IPS DF 4.7 (cell line): ENCODE measurements at regions not wholly inside any gene's neighbourhood (a gene's known extent, or its start where the extent isn't known, plus 50 kb on each side); places are given as distances from the start of the nearest gene placed in this dataset.
"Not testable (repeated sequence)": the region's sequence is repeated elsewhere in the genome, so short reads cannot be mapped to it uniquely, and the experiment has no call there.

Experiments
- DNase-seq: peaks from one replicate; pipeline ENCODE4 v3.0.0-alpha.2; 2013; ENCODE audit warnings: low spot score; ENCODE audit errors: extremely low read depth

DNA sequence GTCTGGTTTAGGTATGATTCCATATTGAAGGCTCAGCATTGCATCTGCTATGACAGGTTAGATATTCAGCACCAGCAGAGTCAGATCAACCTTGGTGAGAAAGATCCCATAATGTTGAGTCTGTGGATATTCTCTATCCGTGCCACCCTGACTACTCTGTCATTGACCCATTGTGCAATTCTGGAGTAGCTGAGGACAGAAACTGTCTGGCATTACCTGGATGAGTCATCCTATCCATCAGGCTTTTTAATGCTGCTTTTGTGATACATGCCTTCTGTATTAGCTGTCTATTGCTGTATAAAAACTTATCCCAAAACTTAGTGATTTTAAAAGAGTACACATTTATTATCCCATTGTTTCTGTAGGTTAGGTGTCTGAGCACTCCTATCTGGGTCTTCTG is 189.1 kb upstream of the FAT3 start:
- DNase-seq, result no peak

GRCh38 chr11:92027136-92027535 is 197.5 kb upstream of the FAT3 start:
- DNase-seq, result not testable (repeated sequence)

GRCh38 chr11:92026664-92027063 is 198.0 kb upstream of the FAT3 start:
- no peak for DNase-seq

DNA sequence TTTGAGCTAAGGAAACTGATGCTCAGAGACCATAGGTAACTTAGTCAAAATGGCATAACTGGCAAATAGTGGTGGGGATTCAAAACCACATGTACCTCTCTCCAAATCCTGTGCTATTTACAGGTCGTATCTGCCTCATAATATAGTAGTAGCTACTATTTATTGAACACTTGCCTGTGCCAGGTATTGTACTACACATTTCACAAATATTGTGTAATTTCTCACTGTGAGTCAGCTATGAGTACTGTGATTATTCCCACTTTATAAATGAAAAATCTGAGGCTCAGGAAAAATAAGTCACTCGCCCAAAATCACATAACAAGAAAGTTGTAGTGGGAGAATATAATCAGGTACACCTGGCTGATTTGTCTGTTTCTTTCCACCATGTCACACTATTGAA is 199.8 kb upstream of the FAT3 start:
- DNase-seq, result no peak

DNA sequence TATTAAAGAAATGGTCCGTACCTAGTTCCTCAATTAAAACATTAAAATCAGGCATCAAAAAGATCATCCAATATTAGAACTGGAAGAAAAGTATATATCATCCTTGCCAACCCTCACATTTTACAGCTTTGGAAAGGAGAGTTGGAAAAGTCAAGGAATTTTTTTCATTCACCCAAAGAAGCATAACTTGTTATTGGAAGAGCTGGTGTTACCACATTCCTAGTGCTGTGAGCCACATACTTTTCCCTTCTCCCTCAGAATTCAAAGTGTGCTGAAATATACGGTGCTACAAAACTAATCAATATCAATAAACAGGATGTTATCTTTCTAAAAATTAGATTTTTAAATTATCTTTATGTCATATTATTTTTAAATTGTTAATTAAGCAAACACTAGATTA is 202.1 kb upstream of the FAT3 start:
- no peak for DNase-seq

GRCh38 chr11:92018332-92018731 is 206.3 kb upstream of the FAT3 start:
- DNase-seq, result no peak

DNA sequence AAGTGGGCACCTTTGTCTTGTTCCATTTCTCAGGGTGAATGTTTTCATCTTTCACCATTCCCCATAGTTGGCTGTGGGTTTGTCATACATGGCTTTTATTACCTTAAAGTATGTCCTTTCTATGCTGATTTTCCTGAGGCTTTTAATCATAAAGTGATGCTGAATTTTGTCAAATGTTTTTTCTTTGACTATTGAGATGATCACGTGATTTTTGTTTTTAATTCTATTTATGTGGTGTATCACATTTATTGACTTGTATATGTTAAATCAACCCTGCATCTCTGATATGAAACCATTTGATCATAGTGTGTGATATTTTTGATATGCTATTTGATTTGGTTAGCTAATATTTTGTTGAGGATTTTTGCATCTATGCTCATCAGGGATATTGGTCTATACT is 216.4 kb upstream of the FAT3 start:
- no peak for DNase-seq

GRCh38 chr11:92002568-92002967 is 222.1 kb upstream of the FAT3 start:
- DNase-seq, result no peak

DNA sequence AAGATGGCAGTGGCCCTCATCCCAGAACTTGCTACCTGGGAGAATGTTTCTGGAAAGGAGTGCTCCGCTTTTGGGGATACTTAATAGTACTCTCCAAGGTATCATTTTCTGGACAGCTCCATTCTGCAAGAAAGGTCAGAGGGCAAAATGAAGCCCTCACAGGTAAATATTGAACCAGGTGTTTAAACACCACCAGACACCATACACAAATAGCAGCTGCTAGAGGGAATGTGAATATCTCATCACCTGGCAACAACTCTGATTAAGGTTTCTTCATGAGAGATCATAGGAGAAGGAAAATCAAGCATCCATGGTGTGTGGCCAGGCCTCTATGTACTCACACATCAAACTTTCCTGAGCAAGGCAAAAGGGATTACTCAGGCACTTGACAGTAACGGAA is 226.1 kb upstream of the FAT3 start:
- DNase-seq, result no peak

DNA sequence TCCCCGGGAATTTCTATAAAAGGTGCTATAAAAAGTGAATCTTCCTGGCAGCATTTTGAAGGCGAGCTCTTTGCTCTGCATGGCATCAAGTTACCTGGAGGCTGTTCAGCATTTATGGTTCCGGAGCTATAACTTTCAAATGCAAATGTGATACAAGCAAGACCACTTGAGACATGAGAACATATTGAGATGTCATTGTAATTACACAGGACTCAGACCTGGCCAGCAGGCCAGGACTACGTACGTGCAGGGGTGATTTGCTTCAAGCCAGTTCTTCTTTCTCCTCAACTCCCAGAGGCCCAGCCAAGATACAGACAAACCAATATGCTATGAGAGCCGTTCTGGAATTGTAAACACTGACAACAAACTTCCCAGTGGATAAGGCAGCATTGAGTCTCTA is 227.4 kb upstream of the FAT3 start:
- DNase-seq, result no peak

DNA sequence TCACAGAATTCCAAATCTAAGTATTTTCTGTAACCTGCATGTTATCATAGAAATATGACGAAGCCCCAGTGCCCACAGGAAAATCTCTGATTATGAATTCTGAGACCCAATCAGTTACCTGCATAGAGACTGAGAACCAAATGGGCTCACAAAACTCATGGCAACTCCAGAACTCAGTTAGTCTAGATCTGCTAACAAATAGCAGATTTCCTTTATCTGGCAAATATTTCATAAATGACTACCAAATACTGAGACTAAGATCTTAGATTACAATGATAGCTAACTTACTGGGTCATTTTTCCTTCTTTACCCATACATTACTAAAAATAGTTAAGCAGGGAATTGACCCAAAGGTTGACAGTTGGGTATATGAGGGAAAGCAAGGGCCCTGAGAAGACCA is 228.1 kb upstream of the FAT3 start:
- no peak for DNase-seq

GRCh38 chr11:91988443-91988842 is 236.2 kb upstream of the FAT3 start:
- not testable (repeated sequence) for DNase-seq

DNA sequence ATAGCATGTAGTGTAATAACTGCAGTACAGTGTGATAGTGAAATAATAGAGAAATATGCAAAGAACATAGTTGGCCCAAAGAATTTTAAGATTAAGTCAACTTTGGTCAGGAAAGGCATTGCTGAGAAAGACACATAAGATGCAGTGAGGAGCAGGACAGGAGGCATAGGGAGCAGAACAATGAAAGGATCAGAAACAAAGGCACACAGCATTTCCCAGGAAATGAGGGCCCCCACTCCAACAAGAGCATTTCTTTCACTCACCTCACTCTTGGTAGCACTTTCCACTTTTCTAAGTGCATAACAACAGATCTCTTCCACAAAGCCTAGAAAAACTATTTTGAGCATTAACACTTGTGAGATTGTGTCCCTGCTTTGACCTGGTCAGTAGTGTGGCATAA is 238.4 kb upstream of the FAT3 start:
- DNase-seq, result no peak

GRCh38 chr11:91984033-91984584 is 240.5 kb upstream of the FAT3 start:
- DNase-seq, result no peak

DNA sequence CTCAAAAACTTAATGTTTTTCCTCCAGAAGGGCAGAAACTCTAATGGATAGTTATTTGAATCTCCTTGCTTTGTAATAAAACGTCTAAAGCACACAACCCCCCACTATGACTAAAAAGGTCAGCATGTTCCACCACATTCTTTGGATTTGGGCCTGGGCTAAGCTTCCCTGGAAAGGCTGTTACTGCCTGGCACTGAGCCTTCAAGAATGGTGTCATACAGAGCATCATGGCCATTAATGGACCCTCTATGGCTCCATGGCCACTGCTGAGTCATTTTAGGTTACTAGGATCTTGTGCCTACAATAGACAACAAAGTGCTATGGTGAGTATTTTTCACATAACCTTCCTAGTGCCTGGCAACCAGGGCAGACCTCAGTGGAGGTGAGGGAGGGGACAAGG is 242.6 kb upstream of the FAT3 start:
- DNase-seq, result no peak

DNA sequence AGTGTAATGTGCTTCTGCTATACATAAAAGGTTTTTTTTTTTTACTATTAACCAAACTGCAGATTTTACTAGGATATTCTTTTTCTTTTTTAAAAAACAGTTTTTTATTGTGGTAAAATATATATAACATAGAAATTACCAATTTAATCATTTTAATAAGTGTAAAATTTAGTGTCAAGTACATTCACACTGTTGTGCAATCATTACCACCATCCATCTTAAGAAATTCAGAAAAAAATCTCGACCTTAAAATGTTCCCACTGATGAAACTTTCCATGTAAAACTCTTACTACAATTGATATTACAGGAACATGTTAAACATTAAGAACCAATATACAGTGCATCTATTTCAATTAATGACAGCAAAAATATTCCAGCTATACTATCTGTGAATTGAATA is 244.8 kb upstream of the FAT3 start:
- DNase-seq, result no peak

DNA sequence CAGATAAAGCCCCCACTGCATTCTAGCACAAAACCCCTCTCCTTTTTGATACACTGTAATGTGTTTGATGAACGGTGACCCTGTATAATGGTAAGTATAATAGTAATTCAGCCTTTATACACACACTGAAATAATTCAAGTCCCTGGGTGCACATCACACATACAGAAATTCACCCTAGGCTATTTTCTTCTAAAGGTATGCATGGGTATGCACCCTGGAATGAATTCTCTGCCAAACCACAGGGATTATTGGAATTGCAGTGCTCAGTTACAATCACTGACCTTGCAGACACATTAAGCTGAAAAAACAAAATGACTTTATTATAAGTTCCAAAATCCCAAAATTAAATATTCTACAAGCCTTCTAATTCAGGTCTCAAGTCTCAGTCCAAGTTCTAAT is 245.9 kb upstream of the FAT3 start:
- no peak for DNase-seq

GRCh38 chr11:91972665-91973266 is 251.9 kb upstream of the FAT3 start:
- DNase-seq, result no peak

- DNase-seq, result no peak
Observed at GRCh38 chr11:91970624-91971023, 254.0 kb upstream of the FAT3 start.

- DNase-seq, result no peak
Observed at GRCh38 chr11:91969486-91969885, 255.1 kb upstream of the FAT3 start.

GRCh38 chr11:91967691-91968045 is 256.9 kb upstream of the FAT3 start:
- no peak for DNase-seq

- no peak for DNase-seq
Observed at GRCh38 chr11:91967026-91967690, 257.5 kb upstream of the FAT3 start.

GRCh38 chr11:91966368-91966767 is 258.2 kb upstream of the FAT3 start:
- DNase-seq, result no peak
